HCT116 (cell line): ENCODE measurements at regions not wholly inside any gene's neighbourhood (a gene's known extent, or its start where the extent isn't known, plus 50 kb on each side); places are given as distances from the start of the nearest gene placed in this dataset.

ENCODE experiments used
- EGR1 ChIP-seq: IDR thresholded peaks from 2 replicates; pipeline ENCODE4 v1.6.1; 2012; ENCODE audit warnings: low read depth
- EZH2 ChIP-seq: fragments of 200-600 bp; sonication (generic); IDR thresholded peaks from 2 replicates; pipeline ENCODE4 v1.6.1; 2017; ENCODE audit warnings: antibody characterized with exemption, mixed run types
- EZH2phosphoT487 ChIP-seq: fragments of 200-600 bp; IDR thresholded peaks from 2 replicates; pipeline ENCODE4 v1.6.1; 2018; ENCODE audit warnings: antibody characterized with exemption, borderline replicate concordance
- POLR2A ChIP-seq: IDR thresholded peaks from 2 replicates; pipeline ENCODE4 v1.7.0; 2011; ENCODE audit warnings: borderline replicate concordance; ENCODE audit not compliant: insufficient read depth, insufficient read length; ENCODE audit errors: extremely low read depth
- RAD21 ChIP-seq: IDR thresholded peaks from 2 replicates; pipeline ENCODE4 v1.6.1; 2012; ENCODE audit warnings: low read depth, mild to moderate bottlenecking
- SIN3A ChIP-seq: IDR thresholded peaks from 2 replicates; pipeline ENCODE4 v1.6.1; 2012; ENCODE audit warnings: low read depth
- SP1 ChIP-seq: IDR thresholded peaks from 2 replicates; pipeline ENCODE4 v1.6.1; 2012; ENCODE audit warnings: low read depth
- YY1 ChIP-seq: IDR thresholded peaks from 2 replicates; pipeline ENCODE4 v1.6.1; 2011; ENCODE audit warnings: low read length, low read depth, moderate library complexity, mild to moderate bottlenecking; ENCODE audit not compliant: insufficient replicate concordance; ENCODE audit errors: extremely low read depth
- TF ChIP-seq, protein P1 (sequence below): IDR thresholded peaks from 2 replicates; pipeline ENCODE4 v1.6.1; 2012
- TF ChIP-seq, protein P2 (sequence below): IDR thresholded peaks from 2 replicates; pipeline ENCODE4 v1.6.1; 2012
- TF ChIP-seq, protein P3 (sequence below), 3 experiments: fragments of 200-600 bp in 1 of 3; sonication (generic) in 1 of 3; IDR thresholded peaks in 2 of 3; conservative IDR thresholded peaks in 1 of 3; 2 replicates each; pipeline ENCODE4 v1.5.1; 2012 to 2017; ENCODE audit warnings: low read depth in 2 of 3, low read length in 2 of 3, antibody characterized with exemption in 1 of 3, borderline replicate concordance in 1 of 3, control low read depth in 1 of 3, mild to moderate bottlenecking in 1 of 3, mixed read lengths in 1 of 3, mixed run types in 1 of 3, moderate library complexity in 1 of 3; ENCODE audit not compliant: insufficient read depth in 1 of 3

DNA sequence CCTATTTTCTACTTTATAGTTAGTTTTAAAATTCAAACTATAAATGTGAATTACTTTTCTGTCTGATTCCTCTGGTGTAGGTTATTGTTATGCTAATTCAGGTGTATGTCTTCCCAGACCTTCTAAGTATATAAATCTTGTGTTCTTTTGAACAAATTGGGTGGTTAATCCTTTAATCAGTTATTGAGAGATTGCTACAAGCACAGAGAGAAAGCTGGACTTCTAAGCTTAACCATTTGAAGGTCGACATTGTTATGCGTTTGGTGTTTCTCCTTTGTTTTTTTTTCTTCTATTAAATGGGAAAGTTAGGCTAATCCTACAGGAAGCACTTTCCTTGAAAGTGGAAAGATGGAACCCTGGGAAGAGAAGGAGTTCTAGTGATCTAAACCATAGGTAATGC, 592.6 kb downstream of the SLC4A3 start:
- TF ChIP-seq RAD21 (no peak), EZH2phosphoT487 (no peak), EZH2 (no peak), POLR2A (no peak), YY1 (no peak), SP1 (no peak), EGR1 (no peak), SIN3A (no peak)
- TF ChIP-seq, protein P1, sequence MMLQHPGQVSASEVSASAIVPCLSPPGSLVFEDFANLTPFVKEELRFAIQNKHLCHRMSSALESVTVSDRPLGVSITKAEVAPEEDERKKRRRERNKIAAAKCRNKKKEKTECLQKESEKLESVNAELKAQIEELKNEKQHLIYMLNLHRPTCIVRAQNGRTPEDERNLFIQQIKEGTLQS: no peak
- TF ChIP-seq, protein P2, sequence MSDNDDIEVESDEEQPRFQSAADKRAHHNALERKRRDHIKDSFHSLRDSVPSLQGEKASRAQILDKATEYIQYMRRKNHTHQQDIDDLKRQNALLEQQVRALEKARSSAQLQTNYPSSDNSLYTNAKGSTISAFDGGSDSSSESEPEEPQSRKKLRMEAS: no peak
- TF ChIP-seq, protein P3, sequence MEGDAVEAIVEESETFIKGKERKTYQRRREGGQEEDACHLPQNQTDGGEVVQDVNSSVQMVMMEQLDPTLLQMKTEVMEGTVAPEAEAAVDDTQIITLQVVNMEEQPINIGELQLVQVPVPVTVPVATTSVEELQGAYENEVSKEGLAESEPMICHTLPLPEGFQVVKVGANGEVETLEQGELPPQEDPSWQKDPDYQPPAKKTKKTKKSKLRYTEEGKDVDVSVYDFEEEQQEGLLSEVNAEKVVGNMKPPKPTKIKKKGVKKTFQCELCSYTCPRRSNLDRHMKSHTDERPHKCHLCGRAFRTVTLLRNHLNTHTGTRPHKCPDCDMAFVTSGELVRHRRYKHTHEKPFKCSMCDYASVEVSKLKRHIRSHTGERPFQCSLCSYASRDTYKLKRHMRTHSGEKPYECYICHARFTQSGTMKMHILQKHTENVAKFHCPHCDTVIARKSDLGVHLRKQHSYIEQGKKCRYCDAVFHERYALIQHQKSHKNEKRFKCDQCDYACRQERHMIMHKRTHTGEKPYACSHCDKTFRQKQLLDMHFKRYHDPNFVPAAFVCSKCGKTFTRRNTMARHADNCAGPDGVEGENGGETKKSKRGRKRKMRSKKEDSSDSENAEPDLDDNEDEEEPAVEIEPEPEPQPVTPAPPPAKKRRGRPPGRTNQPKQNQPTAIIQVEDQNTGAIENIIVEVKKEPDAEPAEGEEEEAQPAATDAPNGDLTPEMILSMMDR (IDR thresholded peaks at IDR 0.05 in 2 of 3, conservative IDR thresholded peaks at IDR 0.05 in 1 of 3; ENCODE audit: borderline replicate concordance in 1 of 3, insufficient read depth in 1 of 3, low read depth in 2 of 3, low read length in 2 of 3): no peak
